HG03520 (cell line): ENCODE measurements at regions not wholly inside any gene's neighbourhood (a gene's known extent, or its start where the extent isn't known, plus 50 kb on each side); places are given as distances from the start of the nearest gene placed in this dataset.
"Not testable (repeated sequence)": the region's sequence is repeated elsewhere in the genome, so short reads cannot be mapped to it uniquely, and the experiment has no call there.

Experiments used
- ATAC-seq: cut with Tn5 transposase; IDR thresholded peaks from one replicate; pipeline ENCODE4 v1.9.1; 2021; ENCODE audit warnings: mild to moderate bottlenecking, moderate library complexity; ENCODE audit not compliant: unreplicated experiment

DNA sequence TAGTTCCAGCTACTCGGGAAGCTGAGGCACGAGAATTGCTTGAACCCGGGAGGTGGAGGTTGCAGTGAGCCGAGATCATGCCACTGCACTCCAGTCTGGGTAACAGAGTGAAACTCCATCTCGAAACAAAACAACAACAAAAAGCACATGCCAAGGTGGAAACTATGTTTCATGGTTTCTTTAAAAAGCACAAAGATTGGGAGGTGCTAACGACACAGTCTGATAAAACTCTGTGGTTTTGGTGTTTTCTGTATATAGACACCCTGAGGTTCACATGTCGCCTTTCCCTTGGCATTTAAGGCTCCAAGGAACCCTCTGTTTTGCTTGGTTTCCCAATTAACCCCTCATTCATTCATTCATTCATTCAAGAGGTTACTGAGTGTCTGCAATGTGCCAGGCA, 253.4 kb upstream of the SULF2 start:
- ATAC-seq: no peak

- ATAC-seq: not testable (repeated sequence)
These were observed 252.5 kb upstream of the SULF2 start for GRCh38 chr20:48037798-48038197.

DNA sequence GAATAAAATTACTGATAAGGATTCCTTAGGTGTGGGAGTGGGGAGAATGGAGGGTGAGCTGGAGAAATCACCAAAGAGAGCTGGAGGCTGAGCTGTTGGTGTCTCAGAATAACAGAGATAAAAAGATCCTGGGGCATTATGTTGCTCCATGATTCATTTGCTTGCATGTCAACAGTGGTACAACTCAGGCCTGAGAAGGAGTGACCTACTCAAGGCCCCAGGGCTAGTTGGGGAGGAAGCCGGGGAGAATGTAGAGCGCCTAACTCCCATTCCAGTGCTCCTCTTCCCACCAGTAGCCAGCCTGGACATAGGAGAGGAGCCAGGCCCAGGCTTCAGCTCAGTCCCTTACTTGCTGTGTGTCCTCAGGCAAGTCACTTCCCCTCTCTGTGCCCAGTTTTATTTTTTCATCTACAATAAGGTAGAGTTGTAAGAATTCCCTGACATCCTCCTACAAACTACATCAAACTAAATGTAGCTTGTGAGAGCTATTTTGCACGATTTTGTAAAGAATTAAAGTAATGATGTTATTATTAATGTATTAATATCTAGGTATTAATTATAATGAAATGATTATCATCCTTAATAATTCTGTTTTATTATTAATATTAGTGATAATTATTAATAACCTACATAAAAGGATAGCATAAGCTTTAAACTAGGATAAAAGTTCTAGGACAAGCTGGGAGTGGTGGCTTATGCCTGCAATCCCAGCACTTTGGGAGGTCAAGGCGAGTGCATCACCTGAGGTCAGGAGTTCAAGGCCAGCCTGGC, 250.9 kb upstream of the SULF2 start:
- ATAC-seq: no peak

GRCh38 chr20:48034751-48035150, 249.5 kb upstream of the SULF2 start:
- no peak for ATAC-seq

- not testable (repeated sequence) for ATAC-seq
These were observed 247.7 kb upstream of the SULF2 start for GRCh38 chr20:48033005-48033404.

DNA sequence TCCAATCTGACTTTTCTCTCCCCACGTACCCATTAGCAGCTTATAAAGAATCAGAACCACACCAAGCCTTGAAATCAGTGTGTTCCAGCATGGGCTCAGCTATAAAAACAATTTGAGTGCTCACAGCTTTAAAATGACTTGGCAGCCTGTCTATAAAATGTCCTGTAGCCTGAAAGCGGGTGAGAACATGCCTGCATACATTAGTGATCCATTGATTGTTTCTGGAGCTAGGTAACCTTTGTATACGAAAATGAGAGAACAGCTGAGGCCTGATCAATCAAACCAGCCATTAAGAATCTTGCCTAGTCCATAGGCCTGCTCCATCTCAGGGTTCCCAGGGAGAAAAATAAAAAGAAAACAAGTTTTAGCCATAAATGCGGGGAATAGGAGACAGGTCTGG, 245.8 kb upstream of the SULF2 start:
- no peak for ATAC-seq

DNA sequence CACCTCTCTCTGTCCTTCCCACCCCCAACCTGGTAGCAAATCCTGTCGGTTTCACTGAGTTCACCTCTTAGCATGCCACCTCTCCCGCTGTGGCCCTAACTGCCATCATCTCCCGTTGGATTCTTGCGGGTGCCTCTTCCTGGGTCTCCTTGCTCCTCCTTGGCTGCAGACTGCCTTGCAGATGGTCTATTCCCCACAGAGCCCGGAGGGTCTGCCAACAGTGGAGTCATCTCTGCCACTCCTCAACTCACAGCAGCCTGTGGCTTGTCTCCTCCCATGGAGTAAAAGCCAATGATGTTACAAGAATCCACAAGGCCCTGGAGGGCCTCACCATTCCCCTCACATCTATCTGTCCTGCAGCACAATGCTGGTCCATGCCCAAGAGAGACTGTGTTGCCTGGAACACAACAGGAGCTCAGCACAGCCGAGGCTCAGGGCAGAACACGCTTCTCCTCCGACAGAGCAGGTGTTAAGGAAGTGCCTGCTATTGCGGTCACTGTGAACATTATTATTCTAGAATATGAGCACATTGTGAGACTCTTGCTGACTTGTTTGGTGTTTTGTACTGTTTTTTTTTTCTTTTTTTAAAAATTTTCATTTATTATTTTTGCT, 241.8 kb upstream of the SULF2 start:
- ATAC-seq: no peak

DNA sequence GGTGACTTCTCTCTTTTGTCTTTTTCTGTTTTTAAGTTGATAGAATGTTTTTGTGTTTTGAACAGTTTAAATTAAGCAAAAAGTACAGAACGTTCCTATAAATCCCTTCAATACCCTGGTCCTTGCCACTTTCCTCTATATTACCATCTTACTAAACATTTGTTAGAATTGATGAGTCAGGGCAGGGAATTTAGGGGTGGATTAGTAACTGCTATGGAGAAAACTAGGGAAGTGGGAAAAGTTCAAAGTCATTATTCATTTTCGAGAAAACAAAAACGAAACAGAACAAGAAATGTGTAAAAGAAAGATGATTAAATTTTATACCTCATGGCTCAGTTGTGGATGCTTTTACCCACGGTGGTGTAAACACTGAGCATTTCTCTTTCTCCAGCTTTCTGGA, 240.4 kb upstream of the SULF2 start:
- ATAC-seq: no peak

- no peak for ATAC-seq
These were observed 239.8 kb upstream of the SULF2 start for GRCh38 chr20:48025051-48025515.

GRCh38 chr20:48024539-48024938, 239.3 kb upstream of the SULF2 start:
- ATAC-seq: no peak

DNA sequence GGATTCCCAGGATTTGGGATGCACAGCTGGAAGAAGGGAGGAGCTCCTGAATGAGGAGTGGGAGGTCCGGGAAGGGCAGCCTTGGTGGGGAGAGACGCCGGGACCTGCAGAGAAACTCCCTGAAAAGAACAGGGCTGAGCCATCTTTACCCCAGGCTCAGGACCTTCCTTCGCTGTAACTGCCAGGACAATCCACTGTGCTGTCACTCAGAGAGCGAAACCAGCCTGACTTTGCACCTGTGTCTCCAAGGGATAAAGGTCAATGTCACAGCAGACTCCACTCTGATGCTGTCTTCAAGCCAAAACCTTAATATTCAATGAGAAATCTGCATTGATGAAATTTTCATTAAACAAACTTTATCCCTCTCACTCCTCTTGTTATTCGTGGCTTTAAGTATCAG, 235.4 kb upstream of the SULF2 start:
- ATAC-seq: not testable (repeated sequence)

DNA sequence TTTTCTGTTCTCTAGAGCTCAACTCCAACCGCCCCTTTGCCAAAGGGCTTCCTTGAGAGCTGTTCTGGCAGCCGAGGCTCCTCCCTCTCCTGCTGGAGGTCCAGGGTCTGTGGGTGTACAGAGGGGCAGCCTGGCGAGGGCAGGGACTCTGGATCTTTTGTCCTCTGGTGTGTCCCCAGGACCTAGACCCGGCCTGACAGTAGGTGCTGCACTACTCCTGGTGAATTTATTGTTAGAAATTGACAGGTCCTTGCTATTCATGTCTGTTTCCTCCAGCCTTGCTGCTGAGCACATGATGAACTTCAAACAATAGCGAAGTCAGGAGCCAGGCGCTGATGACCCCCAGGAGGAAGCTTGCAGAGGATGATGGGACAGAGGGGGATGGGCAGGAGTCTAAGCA, 234.7 kb upstream of the SULF2 start:
- no peak for ATAC-seq

- no peak for ATAC-seq
These were observed 234.2 kb upstream of the SULF2 start for GRCh38 chr20:48019496-48019895.

GRCh38 chr20:48018851-48019250, 233.6 kb upstream of the SULF2 start:
- ATAC-seq: not testable (repeated sequence)

- no peak for ATAC-seq
These were observed 232.7 kb upstream of the SULF2 start for GRCh38 chr20:48017992-48018391.

- no peak for ATAC-seq
These were observed 232.2 kb upstream of the SULF2 start for GRCh38 chr20:48017509-48017908.

DNA sequence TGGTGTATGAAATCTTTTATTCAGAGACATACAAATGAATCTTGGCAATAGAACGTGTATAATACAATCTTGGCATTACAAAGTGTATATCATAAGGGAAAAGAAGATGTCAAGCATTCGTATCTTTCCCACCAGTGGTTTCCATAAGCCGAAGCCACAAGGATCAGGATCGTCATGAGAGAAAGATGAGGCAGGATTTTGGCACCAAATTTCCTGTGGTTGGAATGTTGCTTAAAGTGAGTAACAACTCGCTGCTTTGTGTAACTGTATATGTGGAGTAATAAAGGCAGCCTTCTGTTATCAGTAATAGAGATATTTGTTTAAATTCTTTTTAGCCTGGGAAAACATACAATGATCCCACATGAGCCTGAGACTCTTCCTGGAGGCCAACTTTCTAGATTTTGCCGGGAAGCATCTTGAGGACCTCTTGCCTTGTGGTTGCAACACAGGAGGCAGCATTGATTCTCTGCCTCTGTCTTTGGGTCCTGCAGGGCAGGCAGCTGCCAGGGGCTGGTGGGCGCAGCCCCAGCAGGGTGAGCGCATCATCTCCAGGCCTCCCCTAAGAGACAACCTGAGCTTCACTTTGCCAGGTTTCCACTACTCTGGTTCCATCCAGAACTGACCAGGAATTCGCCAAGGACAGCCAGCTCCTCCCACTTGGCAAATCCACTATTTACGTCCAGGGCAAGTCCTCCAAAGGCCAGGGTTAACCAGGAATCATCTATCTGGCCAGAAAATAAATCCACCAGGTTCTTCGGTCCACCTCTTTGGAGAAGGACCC, 230.9 kb upstream of the SULF2 start:
- no peak for ATAC-seq

DNA sequence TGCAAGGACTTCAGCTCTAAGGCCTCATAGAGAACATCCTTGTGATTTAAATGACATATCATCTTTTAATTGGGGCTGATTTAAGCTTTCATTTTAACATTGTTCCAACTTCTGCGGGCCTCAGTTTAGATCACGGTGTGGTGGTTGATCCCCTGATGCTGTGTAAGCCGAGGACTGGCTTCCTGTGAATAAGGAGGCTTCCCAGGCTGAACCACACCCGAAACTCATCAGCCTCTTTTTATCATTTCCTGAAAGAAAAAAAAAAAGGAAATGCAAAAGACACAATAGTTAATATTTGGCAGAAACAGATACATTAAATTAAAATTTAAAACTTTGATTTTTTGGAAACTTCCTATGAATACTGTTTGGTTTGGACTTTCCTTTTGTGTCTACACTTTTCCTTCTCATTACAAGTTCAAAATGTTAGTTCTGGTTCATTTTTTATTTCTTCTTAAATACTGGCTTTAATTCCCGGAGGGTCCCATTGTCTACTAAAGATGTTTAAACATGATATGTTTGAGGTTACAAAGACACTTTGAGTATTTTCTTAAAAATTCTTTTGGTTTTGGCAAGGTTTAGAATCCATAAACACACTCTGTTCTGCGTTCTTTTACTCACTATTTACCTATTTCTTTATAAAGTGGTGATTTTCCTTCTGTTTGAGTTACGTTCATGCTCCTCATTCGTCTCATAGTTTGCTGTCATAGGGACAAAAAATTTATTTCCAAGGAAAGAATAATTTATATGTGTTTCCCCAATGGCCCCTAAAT, 230.0 kb upstream of the SULF2 start:
- no peak for ATAC-seq

DNA sequence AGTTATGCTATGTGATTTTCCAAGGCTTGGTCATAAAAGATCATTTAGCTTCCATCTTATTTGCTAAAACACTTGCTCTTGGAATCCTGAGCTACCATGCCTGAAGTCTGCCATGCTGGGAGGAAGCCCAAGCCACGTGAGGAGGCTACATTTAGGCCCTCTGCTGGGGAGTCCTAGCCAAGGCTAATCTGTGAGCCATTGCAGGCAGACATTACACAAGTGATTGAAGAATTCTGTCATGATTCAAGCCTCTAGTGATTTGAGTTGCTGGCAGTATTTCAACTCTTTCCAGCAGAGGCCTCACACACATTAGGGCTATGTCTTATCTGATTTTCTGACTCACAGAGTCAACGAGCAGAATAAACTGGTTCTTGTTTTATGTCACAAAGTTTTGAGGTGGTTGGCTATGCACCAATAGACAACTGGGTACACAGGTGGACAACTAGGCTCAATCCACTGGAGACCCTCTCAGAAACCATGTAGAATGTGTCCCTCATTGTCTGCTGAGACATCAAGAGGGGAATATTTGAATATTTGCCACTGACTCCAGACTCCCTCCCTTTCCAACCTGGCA, 227.2 kb upstream of the SULF2 start:
- ATAC-seq: no peak

DNA sequence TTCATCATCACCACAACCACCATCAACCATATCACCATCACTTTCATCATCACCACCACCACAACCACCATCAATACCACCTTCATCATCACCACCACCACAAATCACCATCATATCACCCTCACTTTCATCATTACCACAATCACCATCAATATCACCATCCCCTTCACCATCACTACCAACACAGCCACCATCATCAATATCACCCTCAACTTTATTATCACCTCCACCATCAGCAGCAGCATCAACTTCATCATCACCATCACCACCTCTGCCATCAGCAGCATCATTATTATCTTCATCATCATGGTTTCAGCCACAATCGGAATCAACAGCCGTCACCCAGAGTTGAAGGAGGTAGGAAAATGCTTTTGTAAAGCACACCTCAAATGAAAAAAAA, 225.7 kb upstream of the SULF2 start:
- ATAC-seq: no peak

- no peak for ATAC-seq
These were observed 225.3 kb upstream of the SULF2 start for GRCh38 chr20:48010623-48011022.
